HCEC 1CT (cell line): ENCODE measurements at regions not wholly inside any gene's neighbourhood (a gene's known extent, or its start where the extent isn't known, plus 50 kb on each side); places are given as distances from the start of the nearest gene placed in this dataset.

Experiments used
- DNase-seq: peaks from one replicate; pipeline ENCODE4 v3.0.0-alpha.2; 2017

DNA sequence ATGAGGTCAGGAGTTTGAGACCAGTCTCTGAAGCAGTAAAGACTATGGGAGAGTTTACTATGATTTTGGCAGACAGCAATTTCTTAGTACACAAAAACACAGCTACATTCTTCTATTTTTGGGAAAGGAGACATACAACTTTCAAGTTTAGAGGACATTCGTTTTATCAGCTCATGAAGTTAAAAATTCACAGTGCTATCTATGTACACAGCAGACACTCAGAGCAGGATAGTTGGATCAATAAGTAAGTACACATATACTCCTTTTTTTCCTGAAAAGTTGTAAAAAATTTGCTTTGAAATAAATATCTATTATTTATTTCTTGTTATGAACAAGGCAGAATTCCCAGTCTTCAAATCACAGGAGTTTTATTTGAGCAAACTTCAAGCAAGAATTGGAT, 159.7 kb downstream of the SERPINI1 start:
- no peak for DNase-seq

DNA sequence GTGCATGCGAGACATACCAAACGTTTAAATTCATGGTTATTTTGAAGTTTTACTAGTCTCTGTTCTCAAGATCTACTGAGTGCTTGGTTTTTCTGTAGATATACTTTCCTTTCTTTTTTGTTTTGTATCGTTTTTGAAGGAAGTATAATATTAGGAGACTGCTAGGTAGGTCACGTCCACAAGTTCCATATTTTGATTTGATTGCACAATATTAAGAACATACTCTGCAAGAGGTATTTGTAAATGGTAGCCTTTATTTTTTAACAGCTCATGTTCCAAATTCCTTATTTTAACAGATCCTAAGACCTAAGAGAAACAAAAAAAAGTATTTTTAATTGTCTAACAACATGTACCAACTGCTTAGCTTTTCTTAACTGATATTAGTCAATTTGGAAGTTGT, 156.7 kb downstream of the SERPINI1 start:
- DNase-seq: no peak

DNA sequence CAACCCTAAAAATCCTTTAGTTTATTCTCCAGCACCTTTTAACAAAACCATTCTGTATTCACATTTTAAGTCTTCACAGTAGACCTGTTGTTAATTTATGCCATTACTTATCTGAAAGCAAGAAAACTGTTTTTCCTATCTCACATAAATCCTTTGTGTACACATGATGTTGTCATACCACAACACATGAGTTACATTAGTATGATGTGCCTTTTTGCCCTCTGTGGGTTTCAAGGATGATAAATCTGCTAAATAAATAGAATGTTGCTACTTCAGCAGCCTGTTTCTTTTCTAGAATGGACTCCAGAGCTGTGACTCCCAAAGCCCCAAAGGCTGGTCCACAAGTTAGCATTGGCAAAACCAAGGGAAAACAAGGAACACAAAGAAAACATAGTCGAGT, 151.6 kb downstream of the SERPINI1 start:
- DNase-seq: peak; percentile 43

- DNase-seq: no peak
Measured at GRCh38 chr3:167886690-167887089, 151.2 kb downstream of the SERPINI1 start.

GRCh38 chr3:167885277-167885676, 149.8 kb downstream of the SERPINI1 start:
- DNase-seq: no peak

GRCh38 chr3:167884481-167884880, 149.0 kb downstream of the SERPINI1 start:
- DNase-seq: no peak

- DNase-seq: no peak
Measured at GRCh38 chr3:167883452-167883851, 147.9 kb downstream of the SERPINI1 start.

GRCh38 chr3:167882057-167882667, 146.6 kb downstream of the SERPINI1 start:
- peak; percentile 69 for DNase-seq

DNA sequence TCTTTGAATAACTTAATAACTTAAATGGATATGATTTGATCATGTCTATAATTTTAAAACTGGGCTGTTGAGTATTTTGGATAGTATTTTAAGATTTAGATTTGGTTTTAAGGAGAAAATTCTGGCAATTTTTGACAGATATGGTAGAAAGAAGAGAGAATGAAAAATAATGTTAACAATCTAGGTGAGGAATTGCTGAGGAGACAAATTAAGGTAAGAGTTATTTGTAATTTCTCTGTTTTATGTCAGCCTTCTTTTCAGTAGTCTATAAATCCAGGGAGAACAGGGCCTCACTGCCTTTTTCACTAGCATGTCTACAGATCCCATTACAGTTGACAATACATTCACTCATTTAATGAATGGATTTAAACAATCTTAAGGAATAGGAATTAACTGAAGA, 144.7 kb downstream of the SERPINI1 start:
- no peak for DNase-seq

DNA sequence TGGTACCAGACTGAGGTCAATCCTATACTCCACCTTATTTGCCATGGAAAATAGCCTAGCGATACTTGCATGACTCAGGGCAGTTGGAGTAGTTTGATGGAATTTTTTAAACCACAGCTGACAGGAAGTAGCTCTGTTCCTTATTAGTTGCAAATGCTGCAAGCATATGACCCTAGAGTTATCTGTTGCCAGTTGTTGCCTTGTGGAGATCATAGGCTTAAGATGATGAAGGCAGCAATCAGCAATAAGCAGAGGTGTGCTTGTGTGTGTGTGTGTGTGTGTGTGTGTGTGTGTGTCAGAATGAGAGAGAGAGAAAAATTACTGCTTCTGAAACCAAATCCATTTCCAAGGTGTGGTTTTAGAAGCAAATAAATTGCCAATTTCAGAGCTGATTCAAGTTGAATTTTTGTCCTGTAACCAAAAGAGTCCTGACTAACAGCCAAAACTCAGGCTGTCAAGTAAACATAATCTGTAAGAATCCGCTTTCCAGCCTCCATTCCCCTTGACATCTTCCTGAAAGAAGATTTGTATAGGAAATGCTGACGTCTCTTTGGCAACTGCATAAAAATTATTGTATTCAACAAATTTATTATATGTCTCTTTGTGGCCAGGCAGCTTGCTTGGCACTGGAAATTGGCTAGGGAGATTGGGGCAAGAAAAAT, 141.2 kb downstream of the SERPINI1 start:
- DNase-seq: peak; percentile 93
